ENCODE measurements at regions not wholly inside any gene's neighbourhood (a gene's known extent, or its start where the extent isn't known, plus 50 kb on each side); places are given as distances from the start of the nearest gene placed in this dataset.
A peak's percentile ranks its signal among the peaks of the same experiment; 100 is the strongest.
"Not testable (repeated sequence)": the region's sequence is repeated elsewhere in the genome, so short reads cannot be mapped to it uniquely, and the experiment has no call there.

DNA sequence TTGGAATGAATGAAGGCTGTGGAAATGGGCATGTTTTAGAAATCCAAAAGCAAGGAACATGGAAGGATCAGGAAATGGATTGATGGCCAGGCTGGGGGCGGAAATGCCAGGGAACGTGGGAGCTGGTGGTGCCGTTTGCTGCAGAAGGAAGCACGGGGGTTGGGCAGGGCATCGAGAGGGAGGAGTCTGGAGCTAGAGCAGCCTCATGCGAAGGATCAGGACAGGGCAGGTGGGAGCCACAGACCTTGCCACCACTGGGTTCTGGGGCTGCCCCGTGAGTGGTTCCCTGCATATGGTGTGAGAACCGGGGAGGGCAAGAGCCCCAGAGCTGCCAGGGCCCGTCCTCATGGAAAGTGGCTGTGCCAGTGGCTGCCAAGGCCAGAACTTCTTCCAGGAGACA is 193.8 kb upstream of the ZNF32 start:
- peaks cover 16% of the 10 kb centered on the region for H3K4me1 Mint-ChIP-seq
- ChIA-PET POLR2A (no interaction called here), CTCF (interaction anchor here (0.8 kb wide), 1 partner anchor 622 kb away, joined by 3 read pairs; no protein-coding TSS in a partner anchor)
- DNase-seq (no peak), ATAC-seq (no peak)
- intact Hi-C loops (cut with DNase I, micrococcal nuclease): no loop called here
- H3K27me3 Mint-ChIP-seq: no peaks in the 10 kb centered on the region
- H3K36me3 Mint-ChIP-seq (ENCODE audit: low read depth): no peaks in the 10 kb centered on the region
- H3K9me3 Mint-ChIP-seq (ENCODE audit: low read depth): no peaks in the 10 kb centered on the region
- no peak overlapping the region for H3K4me3 Mint-ChIP-seq
- H3K27ac Mint-ChIP-seq: peak overlapping the region; percentile 40

DNA sequence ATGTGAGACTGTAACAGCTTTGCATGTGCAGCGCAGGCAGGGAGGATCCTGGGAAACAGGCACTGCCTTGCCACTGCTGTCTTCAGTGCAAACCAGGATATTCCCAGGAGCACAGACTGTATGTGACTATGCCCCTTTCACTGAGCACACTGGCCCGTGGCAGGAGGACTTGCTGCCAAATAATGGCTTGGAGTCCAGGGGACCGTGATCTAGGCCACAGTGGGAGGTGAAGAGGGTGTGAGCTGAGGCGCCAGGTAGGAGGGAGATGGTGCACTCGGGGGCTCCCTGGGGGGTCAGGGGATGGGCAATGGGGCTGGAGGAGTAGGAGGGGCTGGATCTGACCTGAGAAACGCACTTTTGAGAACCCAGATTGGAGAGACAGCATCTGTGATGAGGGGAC is 193.4 kb upstream of the ZNF32 start:
- intact Hi-C loops (cut with DNase I, micrococcal nuclease): no loop called here
- POLR2A ChIA-PET: no interaction called here
- Mint-ChIP-seq H3K36me3 (ENCODE audit: low read depth) (no peaks in the 10 kb centered on the region), H3K27me3 (no peaks in the 10 kb centered on the region), H3K4me1 (peaks cover 14% of the 10 kb centered on the region), H3K27ac (peak overlapping the region; percentile 40), H3K4me3 (no peak overlapping the region), H3K9me3 (ENCODE audit: low read depth) (no peaks in the 10 kb centered on the region)
- CTCF ChIA-PET: no interaction called here
- DNase-seq (no peak), ATAC-seq (no peak)

DNA sequence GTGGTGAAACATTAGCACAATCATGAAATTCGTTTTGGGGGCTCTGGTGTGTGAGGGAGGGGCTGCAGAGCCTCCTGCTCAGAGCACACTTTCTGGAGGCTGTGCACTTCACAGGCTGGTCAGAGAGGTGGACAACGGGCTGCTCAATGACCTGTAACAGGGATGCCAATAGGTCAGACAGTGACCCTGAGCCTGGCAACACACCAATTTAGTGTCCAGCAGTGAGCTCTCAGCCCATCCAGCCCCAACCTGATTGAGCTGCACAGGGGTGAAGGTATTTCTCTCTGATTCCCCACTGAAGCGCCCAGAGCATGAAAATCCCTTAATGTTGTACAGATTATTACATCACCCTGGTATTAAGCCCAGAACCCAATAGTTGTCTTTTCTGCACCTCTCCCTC is 191.3 kb upstream of the ZNF32 start:
- Mint-ChIP-seq H3K27ac (no peak overlapping the region), H3K4me1 (no peaks in the 10 kb centered on the region), H3K4me3 (no peak overlapping the region), H3K9me3 (ENCODE audit: low read depth) (peaks cover 3% of the 10 kb centered on the region), H3K27me3 (no peaks in the 10 kb centered on the region), H3K36me3 (ENCODE audit: low read depth) (no peaks in the 10 kb centered on the region)
- intact Hi-C loops (cut with DNase I, micrococcal nuclease): no loop called here
- DNase-seq: no peak
- ChIA-PET CTCF (interaction anchor here (0.7 kb wide), 1 partner anchor 947 kb away, joined by 3 read pairs; no protein-coding TSS in a partner anchor), POLR2A (no interaction called here)
- ATAC-seq: no peak

DNA sequence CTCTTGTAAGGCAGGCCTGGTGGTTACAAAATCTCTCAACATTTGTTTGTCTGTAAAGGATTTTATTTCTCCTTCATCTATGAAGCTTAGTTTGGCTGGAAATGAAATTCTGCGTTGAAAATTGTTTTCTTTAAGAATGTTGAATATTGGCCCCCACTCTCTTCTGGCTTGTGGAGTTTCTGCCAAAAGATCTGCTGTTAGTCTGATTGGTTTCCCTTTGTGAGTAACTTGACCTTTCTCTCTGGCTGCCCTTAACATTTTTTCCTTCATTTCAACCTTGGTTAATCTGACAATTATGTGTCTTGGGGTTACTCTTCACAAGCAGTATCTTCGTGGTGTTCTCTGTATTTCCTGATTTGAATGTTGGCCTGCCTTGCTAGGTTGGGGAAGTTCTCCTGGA is 186.1 kb upstream of the ZNF32 start:
- H3K27me3 Mint-ChIP-seq; intact Hi-C loops (cut with DNase I, micrococcal nuclease); H3K4me3 Mint-ChIP-seq; H3K9me3 Mint-ChIP-seq (ENCODE audit: low read depth); H3K27ac Mint-ChIP-seq; H3K4me1 Mint-ChIP-seq; H3K36me3 Mint-ChIP-seq (ENCODE audit: low read depth); POLR2A ChIA-PET; ATAC-seq; DNase-seq: not testable (repeated sequence)
- CTCF ChIA-PET: interaction anchor here (0.9 kb wide), 1 partner anchor 10 kb away, joined by 3 read pairs; no protein-coding TSS in a partner anchor

DNA sequence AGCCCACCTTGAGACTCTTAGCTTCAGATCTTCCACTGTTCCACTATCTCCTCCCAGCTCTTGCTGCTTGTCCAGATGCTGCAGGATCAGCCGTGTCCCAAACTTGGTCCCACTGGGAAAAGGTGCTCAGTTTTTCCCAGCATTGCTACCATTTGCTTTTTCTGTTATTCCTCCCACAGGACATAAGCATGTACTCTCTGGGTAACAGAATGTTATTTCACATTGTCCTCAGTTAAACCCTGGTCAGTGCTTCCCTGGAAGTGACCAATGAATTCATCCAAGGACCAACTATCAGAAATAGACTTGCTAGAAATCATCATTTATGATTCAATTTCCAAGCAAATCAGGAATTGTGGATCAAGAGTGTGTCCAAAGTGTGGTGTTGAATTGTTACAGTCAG is 179.2 kb upstream of the ZNF32 start:
- Mint-ChIP-seq H3K9me3 (ENCODE audit: low read depth) (peaks cover 4% of the 10 kb centered on the region), H3K27me3 (no peaks in the 10 kb centered on the region), H3K4me3 (no peak overlapping the region), H3K4me1 (peaks cover 11% of the 10 kb centered on the region), H3K27ac (no peak overlapping the region), H3K36me3 (ENCODE audit: low read depth) (no peaks in the 10 kb centered on the region)
- DNase-seq (no peak), ATAC-seq (no peak)
- intact Hi-C loops (cut with DNase I, micrococcal nuclease): no loop called here
- ChIA-PET POLR2A (no interaction called here), CTCF (interaction anchor here (0.7 kb wide), 1 partner anchor 21 kb away, joined by 3 read pairs; no protein-coding TSS in a partner anchor)

DNA sequence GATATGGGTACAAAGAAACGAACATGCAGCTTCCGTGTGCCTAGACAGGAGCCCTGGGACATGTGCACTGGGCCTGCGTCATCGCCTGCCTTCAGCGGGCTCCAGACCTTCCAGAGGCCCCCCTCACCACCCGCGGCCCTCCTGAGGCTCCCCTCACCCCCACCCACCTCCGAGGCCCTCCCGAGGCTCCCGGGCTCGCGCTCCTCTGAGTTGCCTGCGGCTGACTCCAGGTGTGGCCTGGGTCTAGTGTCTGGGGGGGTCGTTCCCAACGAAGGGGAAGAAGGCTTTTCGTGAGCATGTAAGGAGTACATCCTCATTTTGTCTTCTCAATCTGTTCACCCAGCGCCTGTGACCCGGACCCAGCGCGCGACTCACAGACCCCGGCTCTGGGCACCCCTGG is 177.3 kb upstream of the ZNF32 start:
- H3K27ac Mint-ChIP-seq: no peak overlapping the region
- H3K9me3 Mint-ChIP-seq (ENCODE audit: low read depth): peaks cover 4% of the 10 kb centered on the region
- no peaks in the 10 kb centered on the region for H3K27me3 Mint-ChIP-seq
- ATAC-seq: no peak
- DNase-seq: no peak
- intact Hi-C loops (cut with DNase I, micrococcal nuclease): no loop called here
- POLR2A ChIA-PET: no interaction called here
- H3K4me1 Mint-ChIP-seq: peaks cover 21% of the 10 kb centered on the region
- CTCF ChIA-PET: no interaction called here
- H3K4me3 Mint-ChIP-seq: no peak overlapping the region
- no peaks in the 10 kb centered on the region for H3K36me3 Mint-ChIP-seq (ENCODE audit: low read depth)

DNA sequence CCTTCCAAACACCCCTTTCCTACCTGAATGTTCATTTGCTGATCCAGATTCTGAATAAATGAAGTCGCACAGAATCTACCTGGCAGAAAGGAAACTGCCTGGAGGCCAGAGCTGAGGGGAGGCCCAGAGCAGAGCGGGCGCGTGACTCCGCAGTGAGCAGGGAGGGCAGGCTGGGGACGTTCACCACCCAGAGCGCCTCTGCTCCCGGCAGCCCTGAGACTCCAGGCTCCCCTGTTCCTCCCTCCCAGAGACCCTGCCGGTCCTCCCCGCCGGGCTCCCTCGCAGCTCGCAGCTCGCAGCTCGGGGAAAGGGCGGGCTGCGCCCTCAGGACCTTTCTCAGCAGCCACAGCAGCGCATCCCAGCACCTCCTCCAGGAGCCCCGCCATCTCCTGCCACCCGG is 176.7 kb upstream of the ZNF32 start:
- ChIA-PET CTCF (interaction anchor here (1.0 kb wide), 1 partner anchor 9 kb away, joined by 3 read pairs; no protein-coding TSS in a partner anchor), POLR2A (no interaction called here)
- Mint-ChIP-seq H3K4me3 (no peak overlapping the region), H3K4me1 (peaks cover 21% of the 10 kb centered on the region), H3K9me3 (ENCODE audit: low read depth) (peaks cover 2% of the 10 kb centered on the region), H3K36me3 (ENCODE audit: low read depth) (no peaks in the 10 kb centered on the region), H3K27me3 (no peaks in the 10 kb centered on the region), H3K27ac (no peak overlapping the region)
- intact Hi-C loops (cut with DNase I, micrococcal nuclease): no loop called here
- DNase-seq (no peak), ATAC-seq (no peak)

DNA sequence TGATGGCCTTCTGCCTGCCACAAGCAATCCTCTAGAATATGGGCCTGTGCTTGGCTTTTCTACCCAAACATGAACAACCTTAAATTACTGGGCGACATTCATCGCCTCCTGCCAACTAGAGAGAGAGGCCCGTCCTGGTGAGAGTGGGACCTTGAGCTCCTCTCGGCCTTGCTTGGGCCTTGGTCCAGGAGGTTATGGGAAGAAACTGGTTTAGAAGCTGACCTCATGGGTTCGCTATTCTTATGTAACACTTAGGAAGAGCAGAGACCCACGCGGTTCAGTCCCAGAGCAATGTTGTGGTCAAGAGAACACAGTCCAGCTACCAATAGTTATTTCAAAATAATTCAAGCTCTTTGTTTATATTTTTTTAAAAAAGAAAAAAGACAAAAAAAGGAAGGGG is 176.3 kb upstream of the ZNF32 start:
- ChIA-PET CTCF (interaction anchor here (1.0 kb wide), 1 partner anchor 9 kb away, joined by 3 read pairs; no protein-coding TSS in a partner anchor), POLR2A (interaction anchor here (0.6 kb wide), 2 partner anchors 8 to 210 kb away, joined by 3 to 4 read pairs; no protein-coding TSS in a partner anchor)
- DNase-seq (no peak), ATAC-seq (no peak)
- Mint-ChIP-seq H3K4me3 (no peak overlapping the region), H3K27ac (no peak overlapping the region), H3K4me1 (peaks cover 21% of the 10 kb centered on the region), H3K36me3 (ENCODE audit: low read depth) (no peaks in the 10 kb centered on the region), H3K27me3 (no peaks in the 10 kb centered on the region), H3K9me3 (ENCODE audit: low read depth) (peaks cover 2% of the 10 kb centered on the region)
- intact Hi-C loops (cut with DNase I, micrococcal nuclease): no loop called here

DNA sequence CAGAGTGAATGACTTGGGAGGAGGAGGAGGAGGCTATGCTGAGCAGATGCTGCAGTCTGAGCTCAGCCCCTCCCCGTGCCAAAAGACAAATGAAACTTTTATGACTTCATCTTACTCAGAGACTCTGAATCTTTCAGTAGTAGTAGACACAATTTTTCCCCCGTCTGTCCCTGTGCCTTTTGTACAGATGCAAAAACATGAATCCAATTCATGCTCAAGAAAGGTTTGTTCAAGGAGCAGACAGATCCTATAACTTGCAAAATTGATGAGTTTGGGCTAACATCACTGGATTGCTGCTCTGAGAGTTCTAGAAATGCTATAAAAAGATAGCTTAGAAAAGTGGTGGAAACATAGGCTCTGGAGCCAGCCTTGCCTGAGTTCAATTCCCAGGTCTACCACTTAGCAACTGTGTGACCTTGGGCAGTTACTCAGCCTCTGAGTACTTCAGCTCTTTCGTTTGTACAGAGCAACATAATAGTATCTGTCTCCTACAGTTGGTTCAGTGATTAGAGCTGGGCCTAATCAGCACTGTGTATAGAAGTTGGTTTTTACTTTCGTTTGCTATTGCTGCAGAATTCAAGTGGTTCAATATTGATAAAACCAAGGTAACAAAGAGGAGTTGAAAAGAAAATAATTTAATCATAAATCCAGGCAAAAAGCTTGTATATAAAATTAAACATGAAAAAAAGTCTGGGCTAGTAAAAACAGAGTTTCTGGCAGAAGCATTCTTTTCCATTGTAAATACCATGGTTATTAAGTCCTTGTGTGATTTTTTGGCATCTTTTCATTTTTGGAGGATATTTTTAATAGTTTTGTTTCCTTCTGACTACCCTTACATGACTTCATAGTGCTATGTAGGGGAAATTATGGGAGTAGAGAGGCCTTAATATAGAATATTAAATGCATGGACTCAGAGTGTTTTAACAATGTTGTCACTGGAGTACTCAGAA is 174.2 kb upstream of the ZNF32 start:
- no peaks in the 10 kb centered on the region for H3K9me3 Mint-ChIP-seq (ENCODE audit: low read depth)

DNA sequence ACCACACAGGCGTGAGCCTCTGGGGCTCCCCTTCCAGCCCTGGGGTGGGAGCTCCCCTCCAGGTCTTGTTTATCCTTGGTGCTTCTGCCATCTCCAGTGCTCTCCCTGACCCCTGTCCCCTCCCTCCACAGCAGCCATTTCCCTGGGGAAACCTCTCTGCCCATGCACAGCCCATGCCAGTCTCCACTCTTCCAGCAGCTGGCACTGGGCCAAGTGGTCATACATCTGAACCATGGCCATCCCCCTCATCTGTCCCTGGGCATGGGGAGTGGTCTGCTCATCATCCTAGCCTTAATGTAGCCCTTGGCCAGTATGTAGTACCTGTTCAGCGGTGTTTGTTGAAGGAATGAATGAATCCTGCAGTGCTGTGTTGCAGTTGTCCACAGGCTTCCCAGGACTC is 172.4 kb upstream of the ZNF32 start:
- Mint-ChIP-seq H3K27me3 (no peaks in the 10 kb centered on the region), H3K9me3 (ENCODE audit: low read depth) (no peaks in the 10 kb centered on the region), H3K36me3 (ENCODE audit: low read depth) (no peaks in the 10 kb centered on the region), H3K4me1 (peaks cover 44% of the 10 kb centered on the region), H3K4me3 (no peak overlapping the region), H3K27ac (no peak overlapping the region)
- CTCF ChIA-PET: interaction anchor here (1.7 kb wide), 1 partner anchor 12 kb away, joined by 5 read pairs; no protein-coding TSS in a partner anchor
- DNase-seq (no peak), ATAC-seq (no peak)
- intact Hi-C loops (cut with DNase I, micrococcal nuclease): no loop called here
- POLR2A ChIA-PET: no interaction called here

More for the DNA sequence above, 174.2 kb upstream of the ZNF32 start:
- DNase-seq (peak; percentile 52), ATAC-seq (peak; percentile 89)
- ChIA-PET CTCF (interaction anchor here (0.7 kb wide), 1 partner anchor 20 kb away, joined by 4 read pairs; no protein-coding TSS in a partner anchor), POLR2A (no interaction called here)
- intact Hi-C loops (cut with DNase I, micrococcal nuclease): no loop called here
- no peak overlapping the region for H3K4me3 Mint-ChIP-seq
- peak overlapping the region; percentile 4 for H3K27ac Mint-ChIP-seq
- H3K4me1 Mint-ChIP-seq: peaks cover 27% of the 10 kb centered on the region
- no peaks in the 10 kb centered on the region for H3K36me3 Mint-ChIP-seq (ENCODE audit: low read depth)
- no peaks in the 10 kb centered on the region for H3K27me3 Mint-ChIP-seq

DNA sequence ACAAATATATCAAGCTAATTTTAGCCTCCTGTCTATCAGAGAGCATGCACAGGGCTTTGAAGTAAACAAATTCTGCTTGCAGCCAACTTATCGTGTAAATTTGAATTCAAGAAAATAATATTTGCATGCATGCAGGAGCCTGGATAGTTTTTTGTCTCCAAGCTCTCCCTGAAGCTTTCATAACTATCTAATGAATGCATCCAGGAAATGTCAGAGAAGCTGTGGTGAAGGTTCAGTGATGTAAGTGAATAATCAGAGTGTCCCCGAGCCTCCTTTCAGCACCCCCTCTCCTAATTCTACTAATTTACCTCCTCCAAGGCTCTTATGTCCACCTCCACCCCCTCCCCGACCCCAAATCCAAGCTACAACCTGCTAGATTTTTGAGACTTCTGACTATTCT is 172.0 kb upstream of the ZNF32 start:
- H3K36me3 Mint-ChIP-seq (ENCODE audit: low read depth): no peaks in the 10 kb centered on the region
- H3K9me3 Mint-ChIP-seq (ENCODE audit: low read depth): no peaks in the 10 kb centered on the region
- DNase-seq (no peak), ATAC-seq (no peak)
- peaks cover 49% of the 10 kb centered on the region for H3K4me1 Mint-ChIP-seq
- no peak overlapping the region for H3K27ac Mint-ChIP-seq
- H3K4me3 Mint-ChIP-seq: no peak overlapping the region
- intact Hi-C loops (cut with DNase I, micrococcal nuclease): no loop called here
- POLR2A ChIA-PET: no interaction called here
- no peaks in the 10 kb centered on the region for H3K27me3 Mint-ChIP-seq
- CTCF ChIA-PET: interaction anchor here (0.7 to 1.7 kb wide), 2 partner anchors 11 to 131 kb away, joined by 4 to 5 read pairs; no protein-coding TSS in a partner anchor

Data from activated CD4-positive, alpha-beta T cell treated with anti-CD3 and anti-CD28 coated beads for 36 hours (primary cell).